AG04449 (cell line): ENCODE measurements at regions not wholly inside any gene's neighbourhood (a gene's known extent, or its start where the extent isn't known, plus 50 kb on each side); places are given as distances from the start of the nearest gene placed in this dataset.

ENCODE experiments used
- CTCF ChIA-PET: fragments of 350-600 bp; formaldehyde crosslinking; extraction: SDS; loops from one replicate; lab custom pipeline; 2021; ENCODE audit warnings: antibody characterized with exemption; lab: Yijun Ruan, JAX
- POLR2A ChIA-PET: fragments of 400-600, 350-600 bp; formaldehyde crosslinking; extraction: SDS; loops from one replicate; lab custom pipeline; 2020; ENCODE audit warnings: antibody characterized with exemption, inconsistent platforms; lab: Yijun Ruan, JAX
- DNase-seq: peaks from one replicate; pipeline ENCODE4 v3.0.0-alpha.2; 2010; ENCODE audit warnings: low read depth, low spot score
- H3K4me3 ChIP-seq: 2 replicates; pipeline ENCODE4 v1.5.1; 2011; ENCODE audit warnings: low read depth, mild to moderate bottlenecking, control low read depth, low read length
- CTCF ChIP-seq: IDR thresholded peaks from one replicate; pipeline ENCODE4 v1.5.1; 2011; ENCODE audit warnings: mild to moderate bottlenecking, moderate library complexity, low read length, control low read depth, inconsistent platforms; ENCODE audit not compliant: insufficient read depth; ENCODE audit errors: missing control alignments

GRCh38 chr4:20463176-20463430 is 211.4 kb downstream of the SLIT2 start:
- CTCF ChIA-PET, result no interaction called here
- no peak overlapping the region for H3K4me3 ChIP-seq
- DNase-seq, result no peak
- POLR2A ChIA-PET, result no interaction called here
- no peak for TF ChIP-seq CTCF

- DNase-seq, result no peak
- no peak for TF ChIP-seq CTCF
- H3K4me3 ChIP-seq, result no peak overlapping the region
- ChIA-PET CTCF (no interaction called here), POLR2A (no interaction called here)
Observed at GRCh38 chr4:20464381-20464780, 212.7 kb downstream of the SLIT2 start.

GRCh38 chr4:20474119-20474518 is 222.4 kb downstream of the SLIT2 start:
- no peak for TF ChIP-seq CTCF
- DNase-seq, result no peak
- POLR2A ChIA-PET, result no interaction called here
- CTCF ChIA-PET, result interaction anchor here (0.7 kb wide), 1 partner anchor 38 kb away, joined by 3 read pairs; no protein-coding TSS in a partner anchor
- H3K4me3 ChIP-seq, result no peak overlapping the region

GRCh38 chr4:20478412-20478811 is 221.8 kb upstream of the PACRGL start:
- ChIA-PET CTCF (no interaction called here), POLR2A (no interaction called here)
- H3K4me3 ChIP-seq, result no peak overlapping the region
- DNase-seq, result no peak
- no peak for TF ChIP-seq CTCF

- no peak overlapping the region for H3K4me3 ChIP-seq
- TF ChIP-seq CTCF, result no peak
- ChIA-PET CTCF (interaction anchor here (1.1 kb wide), 1 partner anchor 30 kb away, joined by 3 read pairs; no protein-coding TSS in a partner anchor), POLR2A (no interaction called here)
- DNase-seq, result no peak
Observed at GRCh38 chr4:20480165-20480947, 219.9 kb upstream of the PACRGL start.

GRCh38 chr4:20483416-20483815 is 216.8 kb upstream of the PACRGL start:
- POLR2A ChIA-PET, result no interaction called here
- TF ChIP-seq CTCF, result no peak

More at GRCh38 chr4:20483416-20483815, 216.8 kb upstream of the PACRGL start:
- H3K4me3 ChIP-seq, result no peak overlapping the region
- CTCF ChIA-PET, result no interaction called here
- no peak for DNase-seq
